Progenitor cell of endocrine pancreas (in vitro differentiated cells): ENCODE measurements at regions not wholly inside any gene's neighbourhood (a gene's known extent, or its start where the extent isn't known, plus 50 kb on each side); places are given as distances from the start of the nearest gene placed in this dataset.

Experiments used
- DNase-seq: peaks from one replicate; pipeline ENCODE4 v3.0.0; 2021; ENCODE audit warnings: low spot score; ENCODE audit not compliant: unreplicated experiment
- H3K27ac Mint-ChIP-seq: 2 replicates; pipeline ENCODE4 v1.8.0; 2021; ENCODE audit warnings: mild to moderate bottlenecking, moderate library complexity, mixed read lengths
- H3K27me3 Mint-ChIP-seq: 2 replicates; pipeline ENCODE4 v1.8.0; 2021; ENCODE audit warnings: mixed read lengths
- H3K36me3 Mint-ChIP-seq: 2 replicates; pipeline ENCODE4 v1.8.0; 2022; ENCODE audit warnings: mixed read lengths; ENCODE audit not compliant: insufficient read depth
- H3K4me1 Mint-ChIP-seq: 2 replicates; pipeline ENCODE4 v1.8.0; 2021; ENCODE audit warnings: low read depth, mixed read lengths
- H3K4me3 Mint-ChIP-seq: 2 replicates; pipeline ENCODE4 v1.8.0; 2021; ENCODE audit warnings: low read depth, mild to moderate bottlenecking, moderate library complexity, mixed read lengths
- H3K9me3 Mint-ChIP-seq: 2 replicates; pipeline ENCODE4 v1.8.0; 2021; ENCODE audit warnings: low read depth, mixed read lengths
- CTCF ChIP-seq: fragments of 200-600 bp; sonication (generic); IDR thresholded peaks from one replicate; pipeline ENCODE4 v1.5.0; 2021; ENCODE audit warnings: antibody characterized with exemption, mild to moderate bottlenecking; ENCODE audit not compliant: unreplicated experiment

- Mint-ChIP-seq H3K4me1 (no peaks in the 10 kb centered on the region), H3K4me3 (no peak overlapping the region), H3K27ac (no peak overlapping the region), H3K9me3 (peaks cover 7% of the 10 kb centered on the region), H3K27me3 (peaks cover 19% of the 10 kb centered on the region), H3K36me3 (no peaks in the 10 kb centered on the region)
- no peak for TF ChIP-seq CTCF
- DNase-seq, result no peak
Observed at GRCh38 chr10:128892005-128892404, 575.0 kb upstream of the MGMT start.

GRCh38 chr10:128894641-128895040 is 572.4 kb upstream of the MGMT start:
- Mint-ChIP-seq H3K9me3 (no peaks in the 10 kb centered on the region), H3K4me1 (no peaks in the 10 kb centered on the region), H3K27me3 (peaks cover 21% of the 10 kb centered on the region), H3K36me3 (no peaks in the 10 kb centered on the region), H3K4me3 (no peak overlapping the region), H3K27ac (no peak overlapping the region)
- no peak for TF ChIP-seq CTCF
- no peak for DNase-seq

GRCh38 chr10:128895473-128895872 is 571.6 kb upstream of the MGMT start:
- no peak overlapping the region for H3K4me3 Mint-ChIP-seq
- peaks cover 21% of the 10 kb centered on the region for H3K27me3 Mint-ChIP-seq
- no peak for DNase-seq
- no peaks in the 10 kb centered on the region for H3K4me1 Mint-ChIP-seq
- TF ChIP-seq CTCF, result no peak
- H3K9me3 Mint-ChIP-seq, result no peaks in the 10 kb centered on the region
- no peak overlapping the region for H3K27ac Mint-ChIP-seq
- H3K36me3 Mint-ChIP-seq, result no peaks in the 10 kb centered on the region

- DNase-seq, result no peak
- Mint-ChIP-seq H3K4me1 (no peaks in the 10 kb centered on the region), H3K27ac (no peak overlapping the region), H3K4me3 (no peak overlapping the region), H3K9me3 (no peaks in the 10 kb centered on the region), H3K27me3 (peaks cover 21% of the 10 kb centered on the region), H3K36me3 (no peaks in the 10 kb centered on the region)
- TF ChIP-seq CTCF, result no peak
Observed at GRCh38 chr10:128896116-128896795, 570.8 kb upstream of the MGMT start.

- Mint-ChIP-seq H3K4me3 (no peak overlapping the region), H3K27ac (no peak overlapping the region)
Observed at GRCh38 chr10:128896963-128897362, 570.1 kb upstream of the MGMT start.

More at GRCh38 chr10:128896963-128897362, 570.1 kb upstream of the MGMT start:
- peaks cover 23% of the 10 kb centered on the region for H3K27me3 Mint-ChIP-seq
- no peak for DNase-seq
- H3K36me3 Mint-ChIP-seq, result no peaks in the 10 kb centered on the region
- no peaks in the 10 kb centered on the region for H3K9me3 Mint-ChIP-seq
- no peaks in the 10 kb centered on the region for H3K4me1 Mint-ChIP-seq
- TF ChIP-seq CTCF, result no peak
